RWPE1 (cell line): ENCODE measurements at regions not wholly inside any gene's neighbourhood (a gene's known extent, or its start where the extent isn't known, plus 50 kb on each side); places are given as distances from the start of the nearest gene placed in this dataset.

ENCODE experiments used
- CTCF ChIA-PET: fragments of 350-600 bp; sonication (Branson Sonifier 250); formaldehyde crosslinking; extraction: SDS; loops from one replicate; lab custom pipeline; 2021; lab: Yijun Ruan, JAX
- POLR2A ChIA-PET: fragments of 400-600 bp; formaldehyde crosslinking; extraction: SDS; loops from one replicate; lab custom pipeline; 2020; ENCODE audit warnings: antibody characterized with exemption; ENCODE audit not compliant: low non-redundant PET; lab: Yijun Ruan, JAX
- DNase-seq: peaks from one replicate; pipeline ENCODE4 v3.0.0; 2012; ENCODE audit warnings: low spot score
- H3K27ac ChIP-seq: fragments of 450-650 bp; 2 replicates; pipeline ENCODE4 v1.5.1; 2017
- CTCF ChIP-seq: fragments of 450-650 bp; conservative IDR thresholded peaks from 2 replicates; pipeline ENCODE4 v1.5.1; 2017; ENCODE audit warnings: low read depth, mild to moderate bottlenecking

- CTCF ChIA-PET: no interaction called here
- POLR2A ChIA-PET: no interaction called here
- no peak for TF ChIP-seq CTCF
- no peak overlapping the region for H3K27ac ChIP-seq
- no peak for DNase-seq
Measured at GRCh38 chrX:40504801-40505605, 75.8 kb upstream of the ATP6AP2 start.

- ChIA-PET POLR2A (no interaction called here), CTCF (no interaction called here)
- H3K27ac ChIP-seq: no peak overlapping the region
- no peak for TF ChIP-seq CTCF
- no peak for DNase-seq
Measured at GRCh38 chrX:40503094-40503493, 77.7 kb upstream of the ATP6AP2 start.

GRCh38 chrX:40502688-40503087 is 78.1 kb upstream of the ATP6AP2 start:
- DNase-seq: no peak
- ChIA-PET CTCF (no interaction called here), POLR2A (no interaction called here)
- no peak for TF ChIP-seq CTCF
- no peak overlapping the region for H3K27ac ChIP-seq

GRCh38 chrX:40501164-40501855 is 79.5 kb upstream of the ATP6AP2 start:
- no peak for TF ChIP-seq CTCF
- ChIA-PET CTCF (no interaction called here), POLR2A (no interaction called here)
- no peak overlapping the region for H3K27ac ChIP-seq
- no peak for DNase-seq

- no peak overlapping the region for H3K27ac ChIP-seq
- CTCF ChIA-PET: no interaction called here
- TF ChIP-seq CTCF: no peak
- no peak for DNase-seq
- POLR2A ChIA-PET: no interaction called here
Measured at GRCh38 chrX:40496728-40497127, 84.0 kb upstream of the ATP6AP2 start.

GRCh38 chrX:40495659-40496058 is 85.1 kb upstream of the ATP6AP2 start:
- no peak for TF ChIP-seq CTCF
- CTCF ChIA-PET: no interaction called here
- no peak for DNase-seq
- no peak overlapping the region for H3K27ac ChIP-seq
- POLR2A ChIA-PET: no interaction called here
